ENCODE measurements at regions not wholly inside any gene's neighbourhood (a gene's known extent, or its start where the extent isn't known, plus 50 kb on each side); places are given as distances from the start of the nearest gene placed in this dataset.

- no peak for DNase-seq
Measured at GRCh38 chr14:99067141-99067920, 204.7 kb downstream of the BCL11B start.

- DNase-seq = no peak
Measured at GRCh38 chr14:99067927-99068326, 204.1 kb downstream of the BCL11B start.

GRCh38 chr14:99069946-99070345, 202.1 kb downstream of the BCL11B start:
- DNase-seq = no peak

- no peak for DNase-seq
Measured at GRCh38 chr14:99072433-99072832, 199.6 kb downstream of the BCL11B start.

GRCh38 chr14:99072956-99073355, 199.0 kb downstream of the BCL11B start:
- no peak for DNase-seq

- DNase-seq = no peak
Measured at GRCh38 chr14:99073431-99073830, 198.6 kb downstream of the BCL11B start.

- DNase-seq = no peak
Measured at GRCh38 chr14:99075061-99075460, 196.9 kb downstream of the BCL11B start.

GRCh38 chr14:99075771-99076375, 196.1 kb downstream of the BCL11B start:
- no peak for DNase-seq

- no peak for DNase-seq
Measured at GRCh38 chr14:99077076-99077843, 194.7 kb downstream of the BCL11B start.

- DNase-seq = no peak
Measured at GRCh38 chr14:99077844-99078236, 194.2 kb downstream of the BCL11B start.

- DNase-seq = no peak
Measured at GRCh38 chr14:99078426-99078825, 193.6 kb downstream of the BCL11B start.

- no peak for DNase-seq
Measured at GRCh38 chr14:99079061-99079727, 192.8 kb downstream of the BCL11B start.

GRCh38 chr14:99080306-99080705, 191.7 kb downstream of the BCL11B start:
- DNase-seq = no peak

GRCh38 chr14:99081156-99081765, 190.7 kb downstream of the BCL11B start:
- DNase-seq = no peak

- DNase-seq = no peak
Measured at GRCh38 chr14:99081880-99082279, 190.1 kb downstream of the BCL11B start.

- DNase-seq = no peak
Measured at GRCh38 chr14:99093532-99094517, 178.2 kb downstream of the BCL11B start.

- DNase-seq = no peak
Measured at GRCh38 chr14:99094901-99095300, 177.1 kb downstream of the BCL11B start.

GRCh38 chr14:99095369-99095768, 176.6 kb downstream of the BCL11B start:
- no peak for DNase-seq

- DNase-seq = no peak
Measured at GRCh38 chr14:99098199-99098598, 173.8 kb downstream of the BCL11B start.

GRCh38 chr14:99099051-99099787, 172.8 kb downstream of the BCL11B start:
- DNase-seq = no peak

Measured in NCI-H446 treated with DMSO at 0.1 percent for 48 hours (cell line).